GM12878 (cell line): ENCODE measurements at regions not wholly inside any gene's neighbourhood (a gene's known extent, or its start where the extent isn't known, plus 50 kb on each side); places are given as distances from the start of the nearest gene placed in this dataset.

Experiments
- ATAC-seq: fragments of 200-7000 bp; cut with Tn5 transposase; 3 replicates; pipeline ENCODE4 v1.9.1; 2020; ENCODE audit warnings: mild to moderate bottlenecking, moderate library complexity
- BruUV-seq: library from RNA; stranded (reverse); fragments of 400-500 nt; replicated peaks from 2 replicates; lab custom pipeline; 2021; lab: Mats Ljungman, UMichigan
- CTCF ChIA-PET: fragments of 300-600 bp; sonication (Branson Sonifier 250); formaldehyde crosslinking; extraction: SDS; loops from one replicate; lab custom pipeline; 2021; ENCODE audit warnings: inconsistent platforms; lab: Yijun Ruan, JAX
- POLR2A ChIA-PET: fragments of 350-600 bp; formaldehyde crosslinking; extraction: SDS; loops from one replicate; lab custom pipeline; 2021; ENCODE audit warnings: inconsistent platforms; lab: Charles Lee
- RAD21 ChIA-PET: fragments of 300-600 bp; sonication (Branson Sonifier 250); formaldehyde crosslinking; loops from one replicate; lab custom pipeline; 2023; ENCODE audit warnings: antibody characterized with exemption; ENCODE audit not compliant: unreplicated experiment; lab: Charles Lee
- SMC1A ChIA-PET: fragments of 300-600 bp; sonication (Branson Sonifier 250); formaldehyde crosslinking; loops from one replicate; lab custom pipeline; 2023; ENCODE audit not compliant: unreplicated experiment, uncharacterized antibody; lab: Charles Lee
- DNase-seq: peaks from one replicate; pipeline ENCODE4 v3.0.0-alpha.2; 2011; ENCODE audit warnings: low read depth, low spot score
- FAIRE-seq: peaks from 3 replicates; lab custom pipeline; 2011; peaks lifted over from hg19 to GRCh38; lab: Jason Lieb, UNC
- H2AFZ ChIP-seq: 2 replicates; pipeline ENCODE4 v1.6.0; 2011; ENCODE audit warnings: low read depth, low read length, control low read depth; ENCODE audit not compliant: control insufficient read depth
- H3K27ac ChIP-seq: 2 replicates; pipeline ENCODE4 v1.5.1; 2011; ENCODE audit warnings: control low read depth; ENCODE audit not compliant: control insufficient read depth, insufficient read depth
- H3K27me3 ChIP-seq, 2 experiments: replicated peaks in 1 of 2; 2 replicates each; pipeline versions ENCODE4 v1.6.0 to v1.6.1; 2011; ENCODE audit warnings: low read length in 1 of 2; ENCODE audit not compliant: control insufficient read depth in 2 of 2, insufficient read depth in 2 of 2
- H3K36me3 ChIP-seq, 2 experiments: 2 replicates each; pipeline ENCODE4 v1.5.1; 2011; ENCODE audit warnings: low read length in 1 of 2; ENCODE audit not compliant: control insufficient read depth in 2 of 2, insufficient read depth in 2 of 2
- H3K4me1 ChIP-seq: 2 replicates; pipeline ENCODE4 v1.6.1; 2011; ENCODE audit warnings: mild to moderate bottlenecking, low read length, moderate library complexity, mixed read lengths; ENCODE audit not compliant: control insufficient read depth, insufficient read depth
- H3K4me2 ChIP-seq: 2 replicates; pipeline ENCODE4 v1.6.0; 2011; ENCODE audit warnings: control low read depth; ENCODE audit not compliant: control insufficient read depth, insufficient read depth
- H3K4me3 ChIP-seq: fragments of 200-600 bp; sonication (generic); 2 replicates; pipeline ENCODE4 v1.5.1; 2016
- H3K79me2 ChIP-seq: 2 replicates; pipeline ENCODE4 v1.6.0; 2011; ENCODE audit warnings: low read length; ENCODE audit not compliant: control insufficient read depth, insufficient read depth
- H3K9ac ChIP-seq: 2 replicates; pipeline ENCODE4 v1.8.0; 2011; ENCODE audit warnings: low read length, control low read depth, mixed read lengths; ENCODE audit not compliant: control insufficient read depth, insufficient read depth
- H3K9me3 ChIP-seq: replicated peaks from 3 replicates; pipeline ENCODE4 v1.5.1; 2011; ENCODE audit warnings: mild to moderate bottlenecking, low read length; ENCODE audit not compliant: control insufficient read depth, insufficient read depth
- H4K20me1 ChIP-seq: 2 replicates; pipeline ENCODE4 v1.6.0; 2011; ENCODE audit not compliant: control insufficient read depth, insufficient read depth
- ASH2L ChIP-seq: fragments of 300-600, 200-600 bp; sonication (generic); IDR thresholded peaks from 2 replicates; pipeline ENCODE4 v1.6.1; 2017; ENCODE audit warnings: low read depth, mild to moderate bottlenecking, borderline replicate concordance
- BCL11A ChIP-seq: IDR thresholded peaks from 2 replicates; pipeline ENCODE4 v1.6.1; 2011; ENCODE audit warnings: low read depth, low read length
- CHD2 ChIP-seq: IDR thresholded peaks from 2 replicates; pipeline ENCODE4 v1.6.1; 2011; ENCODE audit warnings: low read depth, low read length, improper control_type of control experiment, borderline replicate concordance
- FOS ChIP-seq: IDR thresholded peaks from 3 replicates; pipeline ENCODE4 v1.6.1; 2011; ENCODE audit warnings: borderline replicate concordance; ENCODE audit not compliant: insufficient read length; ENCODE audit errors: extremely low read depth
- MAX ChIP-seq: IDR thresholded peaks from 2 replicates; pipeline ENCODE4 v1.6.1; 2012; ENCODE audit warnings: low read depth, low read length, improper control_type of control experiment
- NFIC ChIP-seq: IDR thresholded peaks from 2 replicates; pipeline ENCODE4 v1.6.1; 2012; ENCODE audit warnings: low read depth, mild to moderate bottlenecking, inconsistent platforms, low read length, moderate library complexity
- POLR2AphosphoS2 ChIP-seq: IDR thresholded peaks from 2 replicates; pipeline ENCODE4 v1.6.1; 2011; ENCODE audit warnings: low read depth, mild to moderate bottlenecking, low read length, improper control_type of control experiment, moderate library complexity
- RELA ChIP-seq: fragments of 450-650 bp; IDR thresholded peaks from 2 replicates; pipeline ENCODE4 v1.8.0; 2014; ENCODE audit warnings: borderline replicate concordance; ENCODE audit not compliant: partially characterized antibody
- STAT1 ChIP-seq: fragments of 450-650 bp; conservative IDR thresholded peaks from 2 replicates; pipeline ENCODE4 v1.6.1; 2014; ENCODE audit warnings: antibody characterized with exemption, mild to moderate bottlenecking
- ZBTB11 ChIP-seq: fragments of 450-650 bp; formaldehyde crosslinking; IDR thresholded peaks from 2 replicates; pipeline ENCODE4 v1.5.0; 2022; ENCODE audit warnings: mild to moderate bottlenecking, missing genetic modification characterization
- ZSCAN29 ChIP-seq: fragments of 450-650 bp; IDR thresholded peaks from 2 replicates; pipeline ENCODE4 v1.6.1; 2017; ENCODE audit warnings: mild to moderate bottlenecking, moderate library complexity
- WGBS: methylation state at CpG from one replicate; pipeline ENCODE4 v1.1.6; 2016; ENCODE audit warnings: low lambda C conversion rate; ENCODE audit not compliant: insufficient replicate concordance, insufficient coverage; ENCODE audit errors: missing lambda C conversion rate; 5-methylcytosine and 5-hydroxymethylcytosine counted together
- in situ Hi-C: fragments of 300-500 bp; cut with MboI; formaldehyde crosslinking; loops from 9 replicates; pipeline ENCODE4 v1.14.3; 2018; ENCODE audit warnings: mixed read lengths
- intact Hi-C: fragments of 100-400 bp; cut with micrococcal nuclease; formaldehyde crosslinking; loops from one replicate; pipeline ENCODE4 v1.14.2; 2022; ENCODE audit not compliant: unreplicated experiment

GRCh38 chr7:51476026-51476425 lies 159.4 kb upstream of the COBL start (continued):
- no peak for TF ChIP-seq NFIC
- TF ChIP-seq STAT1 = no peak
- TF ChIP-seq, all 136 proteins: peak for 0

GRCh38 chr7:51472873-51473272 lies 156.3 kb upstream of the COBL start:
- FAIRE-seq = no peak
- RAD21 ChIA-PET = no interaction called here

More at GRCh38 chr7:51472873-51473272, 156.3 kb upstream of the COBL start:
- Histone ChIP-seq H4K20me1 (no peaks in the 10 kb centered on the region), H3K9me3 (no peaks in the 10 kb centered on the region; the same call in 2 of the 3 replicates), H3K79me2 (no peaks in the 10 kb centered on the region), H3K9ac (no peak overlapping the region), H3K36me3 (no peaks in the 10 kb centered on the region), H3K4me2 (no peak overlapping the region), H3K27me3 (no peaks in the 10 kb centered on the region), H2AFZ (no peak overlapping the region), H3K27ac (no peak overlapping the region), H3K4me1 (no peaks in the 10 kb centered on the region), H3K4me3 (no peak overlapping the region)
- ATAC-seq (no peak), DNase-seq (no peak)
- ChIA-PET CTCF (no interaction called here), POLR2A (no interaction called here), SMC1A (no interaction called here)
- no TSS peak for BruUV-seq
- no peak for TF ChIP-seq ZBTB11
- TF ChIP-seq RELA = no peak
- no peak for TF ChIP-seq ASH2L
- TF ChIP-seq MAX = no peak
- TF ChIP-seq ZSCAN29 = no peak
- no peak for TF ChIP-seq BCL11A
- no peak for TF ChIP-seq FOS
- no peak for TF ChIP-seq POLR2AphosphoS2
- no peak for TF ChIP-seq CHD2
- WGBS = 0% methylated on average over 6 of the region's 6 CpGs
- intact Hi-C loops = no loop called here
- in situ Hi-C loops = no loop called here
